ENCODE measurements at regions not wholly inside any gene's neighbourhood (a gene's known extent, or its start where the extent isn't known, plus 50 kb on each side); places are given as distances from the start of the nearest gene placed in this dataset.

- TF ChIP-seq POLR2AphosphoS5 (IDR thresholded peaks at IDR 0.05): no peak
- no peak for TF ChIP-seq CTCF (IDR thresholded peaks at IDR 0.05)
Measured at GRCh38 chr10:90023950-90024349, 322.6 kb downstream of the KIF20B start.
